Kidney capillary endothelial cell (primary cell): ENCODE measurements at regions not wholly inside any gene's neighbourhood (a gene's known extent, or its start where the extent isn't known, plus 50 kb on each side); places are given as distances from the start of the nearest gene placed in this dataset.
A peak's percentile ranks its signal among the peaks of the same experiment; 100 is the strongest.

ENCODE experiments used
- DNase-seq: peaks from one replicate; pipeline ENCODE4 v3.0.0-alpha.2; 2018; ENCODE audit warnings: low spot score

DNA sequence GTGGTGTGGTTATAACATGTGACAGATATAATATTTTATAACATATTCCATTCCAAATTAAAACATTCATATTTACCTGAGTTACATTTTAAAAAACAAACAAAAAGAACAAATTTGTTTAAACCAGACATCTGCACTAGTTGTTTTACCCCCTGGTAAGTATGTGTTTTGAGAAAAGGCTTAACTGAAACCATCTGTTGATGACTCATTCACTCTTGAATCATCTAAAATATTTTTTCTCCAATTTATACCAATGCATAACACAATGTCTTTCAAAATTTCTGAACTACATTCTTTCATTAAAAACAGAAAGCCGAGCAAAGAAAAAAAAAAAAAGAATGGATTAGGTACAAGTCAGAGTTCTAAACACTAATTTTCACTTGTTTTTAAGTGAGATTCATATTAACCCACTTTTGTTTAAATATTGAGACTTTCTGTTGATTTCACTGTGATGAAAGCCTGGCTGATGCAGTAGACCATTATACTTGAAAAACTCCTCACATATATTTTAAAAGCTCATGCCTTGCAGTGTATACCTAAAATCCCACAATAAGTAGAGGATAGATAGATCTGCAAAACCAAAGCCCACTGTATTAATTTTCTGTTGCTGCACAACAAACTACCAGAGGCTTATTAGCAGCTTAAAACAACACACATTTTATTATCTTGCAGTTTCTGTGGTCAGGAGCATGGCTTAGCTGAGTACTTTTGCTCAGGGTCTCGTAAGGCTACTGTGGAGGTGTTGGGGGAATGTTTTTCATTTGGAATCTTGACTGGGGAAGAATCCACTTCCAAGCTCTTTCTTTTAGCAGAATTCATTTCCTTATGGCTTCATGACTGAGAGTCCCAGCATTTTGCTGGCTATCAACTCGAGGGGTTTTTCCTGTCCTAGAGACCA is 221.5 kb downstream of the PCDH18 start:
- no peak for DNase-seq

DNA sequence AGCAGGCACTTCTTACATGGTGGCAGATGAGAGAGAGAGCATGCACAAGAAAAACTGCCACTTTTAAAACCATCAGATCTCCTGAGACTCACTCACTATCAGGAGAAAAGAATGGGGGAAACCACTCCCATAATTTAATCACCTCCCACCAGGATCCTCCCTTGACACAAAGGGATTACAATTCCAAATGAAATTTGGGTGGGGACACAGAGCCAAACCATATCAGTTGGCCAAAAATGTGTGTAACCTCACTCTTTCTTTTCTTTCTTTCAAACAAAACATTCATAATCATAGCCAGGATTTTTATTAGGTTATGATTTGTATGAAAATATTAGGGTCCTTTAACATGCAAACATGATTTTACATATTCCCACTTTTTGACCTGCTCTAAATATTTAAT is 222.1 kb downstream of the PCDH18 start:
- DNase-seq = no peak

- DNase-seq = no peak
These were observed 222.9 kb downstream of the PCDH18 start for GRCh38 chr4:137309424-137309823.

GRCh38 chr4:137307806-137308205 is 224.5 kb downstream of the PCDH18 start:
- no peak for DNase-seq

DNA sequence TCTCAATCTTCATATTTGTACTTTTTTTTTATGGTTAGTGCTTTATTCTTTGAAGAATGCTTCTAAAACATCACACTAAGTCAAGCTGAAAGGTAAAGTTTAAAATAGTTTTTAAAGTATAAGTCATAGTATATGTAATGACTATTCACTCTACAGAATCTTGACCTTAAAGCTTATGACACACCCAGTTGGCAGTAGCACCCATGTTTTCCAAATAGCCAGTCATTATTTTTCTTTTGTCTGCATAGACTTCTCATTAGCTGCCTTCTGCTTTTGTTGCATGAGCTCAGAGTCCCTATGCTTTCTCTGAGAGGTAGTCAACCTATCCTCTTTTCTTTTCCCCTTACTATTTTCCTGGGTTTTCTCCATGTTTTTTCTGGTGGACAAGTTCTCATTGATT is 231.5 kb downstream of the PCDH18 start:
- DNase-seq = no peak

DNA sequence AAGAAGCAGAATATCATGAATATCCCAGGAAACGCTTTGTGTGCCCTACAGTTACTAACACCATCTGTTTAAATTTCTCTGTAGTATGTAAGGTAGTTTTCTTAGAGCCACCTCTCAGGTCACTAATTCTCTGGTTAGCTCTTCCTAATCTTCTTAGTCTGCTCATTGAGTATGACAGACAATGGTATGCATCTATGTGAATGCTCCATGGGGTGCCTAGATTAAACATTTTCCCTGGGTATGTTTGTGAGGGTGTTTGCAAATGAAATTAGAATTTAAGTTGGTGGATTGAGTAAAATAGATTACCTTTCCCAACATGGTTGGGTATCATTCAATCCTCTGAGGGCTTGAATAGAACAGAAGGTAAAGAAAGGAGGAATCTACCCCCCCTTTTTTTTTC is 233.0 kb downstream of the PCDH18 start:
- no peak for DNase-seq

GRCh38 chr4:137293281-137293680 is 239.0 kb downstream of the PCDH18 start:
- DNase-seq = no peak

DNA sequence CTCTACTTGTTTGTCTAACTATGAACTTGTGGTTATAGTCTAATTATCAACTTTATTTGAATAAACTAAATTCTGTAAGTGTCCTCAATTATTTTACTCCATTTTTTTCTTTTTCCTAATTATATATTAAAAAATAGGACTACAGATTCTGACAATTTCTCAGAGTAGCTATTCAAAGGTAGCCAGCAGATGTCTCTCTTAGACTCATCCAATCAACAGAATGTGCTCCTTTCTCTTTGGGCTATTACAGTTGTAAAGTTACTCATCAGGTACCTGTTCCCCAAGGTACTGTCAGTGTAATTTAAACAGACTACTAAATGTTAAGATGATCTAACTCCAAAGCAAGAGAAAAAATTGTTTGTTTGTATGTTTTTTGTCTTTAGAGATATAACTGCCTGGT is 248.6 kb downstream of the PCDH18 start:
- no peak for DNase-seq

GRCh38 chr4:137278431-137278830 is 253.9 kb downstream of the PCDH18 start:
- DNase-seq = no peak

- no peak for DNase-seq
These were observed 257.9 kb downstream of the PCDH18 start for GRCh38 chr4:137274404-137274803.

- no peak for DNase-seq
These were observed 265.3 kb downstream of the PCDH18 start for GRCh38 chr4:137267024-137267423.

DNA sequence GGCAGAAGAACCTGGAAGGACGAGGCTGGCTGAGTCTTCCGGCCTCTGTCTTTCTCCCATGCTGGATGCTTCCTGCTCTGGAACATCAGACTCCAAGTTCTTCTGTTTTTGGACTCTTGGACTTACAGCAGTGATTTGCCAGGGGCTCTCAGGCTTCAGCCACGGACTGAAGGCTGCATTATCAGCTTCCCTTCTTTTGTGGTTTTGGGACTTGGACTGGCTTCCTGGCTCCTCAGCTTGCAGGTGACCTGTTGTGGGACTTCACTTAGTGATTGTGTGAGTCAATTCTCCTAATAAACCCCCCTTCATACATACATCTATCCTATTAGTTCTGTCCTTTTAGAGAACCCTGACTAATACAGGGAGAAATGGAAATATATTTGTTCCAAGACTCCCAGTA is 265.8 kb downstream of the PCDH18 start:
- no peak for DNase-seq

DNA sequence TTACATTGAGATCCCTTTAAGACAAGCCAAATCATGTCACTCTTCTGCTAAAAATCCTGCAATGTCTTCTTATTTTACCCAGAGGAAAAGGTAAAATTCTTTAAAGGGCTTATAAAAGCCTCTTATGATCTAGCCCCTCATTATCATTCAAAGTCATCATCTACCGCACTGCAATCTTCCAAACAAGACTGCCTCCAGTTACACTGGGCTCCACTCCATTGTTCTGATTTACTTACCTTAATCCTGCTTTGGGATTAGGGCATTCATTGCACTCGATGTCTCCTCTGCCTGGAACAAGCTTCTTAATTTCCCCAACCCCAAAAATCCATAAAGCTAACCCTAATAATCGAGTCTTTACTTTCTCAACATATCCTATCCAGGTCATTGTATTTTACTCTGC is 269.1 kb downstream of the PCDH18 start:
- DNase-seq = no peak

- no peak for DNase-seq
These were observed 278.3 kb downstream of the PCDH18 start for GRCh38 chr4:137253949-137254348.

- DNase-seq = no peak
These were observed 283.2 kb downstream of the PCDH18 start for GRCh38 chr4:137249112-137249511.

DNA sequence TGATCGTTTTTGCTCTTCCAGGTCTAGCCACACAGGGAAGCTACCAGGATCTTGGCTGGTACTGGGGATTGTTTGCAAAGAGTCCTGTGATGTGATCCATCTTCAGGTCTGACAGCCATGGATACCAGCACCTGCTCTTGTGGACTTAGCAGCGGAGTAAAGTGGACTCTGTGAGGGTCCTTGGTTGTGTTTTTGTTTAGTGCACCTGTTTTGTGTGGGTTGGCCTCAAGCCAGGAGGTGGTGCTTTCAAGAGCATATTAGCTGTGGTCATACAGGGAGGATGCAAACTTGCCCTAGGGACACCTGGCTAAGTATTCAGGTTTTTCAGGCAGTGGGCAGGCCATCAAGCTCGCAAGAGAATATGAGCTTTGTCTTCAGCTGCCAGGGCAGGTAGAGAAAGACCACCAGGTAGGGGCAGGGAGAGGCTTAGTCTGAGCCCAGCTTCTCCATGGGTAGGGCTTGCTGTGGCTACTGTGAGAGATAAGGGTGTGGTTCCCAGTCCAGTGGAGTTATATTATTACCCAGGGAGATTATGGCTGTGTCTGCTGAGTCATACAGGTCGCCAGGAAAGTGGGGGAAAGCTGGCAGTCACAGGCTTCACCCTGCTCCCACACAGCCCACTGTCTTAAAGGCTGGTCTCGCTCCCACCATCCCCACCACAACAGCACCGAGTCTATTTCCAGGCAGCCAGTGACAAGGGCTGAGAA is 293.7 kb downstream of the PCDH18 start:
- DNase-seq = no peak

DNA sequence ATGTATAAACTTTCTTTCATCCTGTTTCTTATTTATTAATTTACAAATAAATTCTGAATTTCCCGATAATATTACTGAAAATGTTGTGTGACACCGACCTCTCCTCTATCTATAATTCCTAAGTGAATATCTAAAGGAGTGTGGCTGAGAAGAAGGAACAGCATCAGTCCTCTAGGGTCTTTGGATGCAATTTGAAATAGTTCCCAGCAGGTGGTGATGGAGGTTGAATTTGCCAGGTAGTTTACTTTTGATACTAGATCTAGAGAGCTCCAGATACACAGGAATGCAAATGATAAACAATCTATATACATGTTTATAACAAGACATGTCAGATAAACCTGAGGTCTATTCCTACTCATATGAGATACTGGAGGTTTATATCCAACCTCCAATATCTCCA is 305.4 kb downstream of the PCDH18 start:
- DNase-seq = peak; percentile 1

DNA sequence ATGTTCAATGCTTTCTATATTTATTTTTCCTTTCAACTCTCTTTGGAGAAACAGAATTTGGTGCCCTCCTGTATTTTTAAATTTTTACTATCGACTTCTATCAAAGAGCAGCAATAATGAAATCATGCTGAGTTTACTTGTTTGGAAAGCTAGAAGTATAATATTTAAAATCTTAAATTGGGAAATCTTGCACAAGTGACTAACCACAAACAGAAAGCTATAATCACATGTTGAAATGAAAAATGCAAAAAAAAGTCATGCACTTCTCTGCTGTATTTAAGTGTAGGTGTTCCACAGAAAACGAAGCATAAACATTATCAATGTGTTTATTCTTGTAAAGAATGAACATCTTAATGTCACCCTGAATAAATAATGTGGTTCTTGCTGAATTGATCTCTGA is 306.1 kb downstream of the PCDH18 start:
- DNase-seq = no peak

DNA sequence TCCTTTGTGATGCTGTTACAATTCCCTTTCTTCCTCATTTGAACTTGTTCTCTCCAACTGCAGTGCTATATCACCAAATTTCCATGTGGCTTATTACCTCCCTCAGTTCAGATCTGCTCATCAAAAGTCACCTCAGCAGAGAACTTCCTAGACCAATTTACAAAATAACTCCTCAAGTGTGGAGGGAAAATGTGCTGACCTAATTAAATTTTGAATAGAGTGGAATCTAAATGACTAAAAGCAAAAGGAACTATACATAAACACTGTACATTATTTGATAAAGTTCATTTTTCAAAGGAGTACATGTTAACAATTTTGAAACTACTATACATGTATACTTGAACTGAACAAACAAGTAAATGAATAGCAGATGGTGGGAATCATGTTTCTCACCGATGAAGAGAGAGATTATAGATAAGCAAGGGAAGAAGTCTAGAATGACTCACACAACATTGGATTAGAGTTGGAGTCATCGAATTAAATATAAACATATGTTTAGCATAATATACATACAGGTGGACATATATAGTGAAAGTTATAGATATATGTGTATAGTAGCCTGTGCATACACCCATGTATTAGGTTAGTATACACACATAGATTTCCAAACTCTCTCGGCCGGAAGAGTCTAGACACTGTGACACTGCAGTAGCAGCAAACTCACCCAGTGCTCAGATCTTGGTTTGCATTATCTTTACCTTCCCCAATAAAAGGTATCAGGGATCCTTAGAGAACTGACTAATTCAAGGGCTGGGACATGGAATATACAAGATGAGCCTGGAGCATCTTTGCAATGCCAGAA is 318.7 kb downstream of the PCDH18 start:
- no peak for DNase-seq

DNA sequence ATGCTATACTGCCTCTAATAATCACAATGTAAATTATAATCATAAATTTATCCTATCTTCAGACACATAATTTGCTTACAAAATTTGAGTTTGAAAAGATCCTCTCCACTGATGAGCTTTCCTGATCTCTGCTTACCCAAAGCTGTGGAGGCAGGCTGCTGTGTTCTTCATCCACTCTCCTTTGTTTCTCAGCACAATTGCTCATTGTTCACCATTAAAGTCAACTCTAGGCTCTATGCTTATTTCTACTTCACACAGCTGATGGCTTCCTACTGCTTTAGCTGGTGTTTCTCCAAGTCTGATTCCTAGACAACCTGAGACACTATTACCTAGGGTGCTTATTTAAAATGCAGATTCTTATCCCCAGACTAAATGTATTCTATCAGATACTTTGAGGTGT is 319.7 kb downstream of the PCDH18 start:
- no peak for DNase-seq

DNA sequence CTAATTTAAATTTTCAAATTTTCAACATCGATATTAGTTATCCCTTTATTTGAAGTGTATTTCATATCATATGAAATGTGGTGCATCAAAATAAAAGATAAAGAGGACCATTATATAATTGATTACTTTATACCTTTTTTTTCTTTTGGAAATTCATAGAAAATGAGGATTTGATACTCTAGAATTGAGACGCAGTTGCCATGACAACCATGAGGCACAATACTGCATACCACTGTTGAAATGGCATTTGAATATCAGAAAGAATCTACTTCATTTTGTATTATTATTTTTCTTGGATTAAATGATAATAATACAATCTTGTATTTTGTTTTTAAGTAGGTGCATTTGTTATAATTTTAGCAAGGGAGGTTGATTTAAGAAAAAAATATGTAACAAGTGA is 323.1 kb downstream of the PCDH18 start:
- no peak for DNase-seq

- no peak for DNase-seq
These were observed 325.5 kb downstream of the PCDH18 start for GRCh38 chr4:137206781-137207180.

GRCh38 chr4:137203601-137204000 is 328.7 kb downstream of the PCDH18 start:
- no peak for DNase-seq
